NCI-H187 (cell line): ENCODE measurements at regions not wholly inside any gene's neighbourhood (a gene's known extent, or its start where the extent isn't known, plus 50 kb on each side); places are given as distances from the start of the nearest gene placed in this dataset.

Source experiments
- DNase-seq, 2 experiments: peaks; one replicate each; lab custom pipeline; 2025; lab: John Stamatoyannopoulos, UW

DNA sequence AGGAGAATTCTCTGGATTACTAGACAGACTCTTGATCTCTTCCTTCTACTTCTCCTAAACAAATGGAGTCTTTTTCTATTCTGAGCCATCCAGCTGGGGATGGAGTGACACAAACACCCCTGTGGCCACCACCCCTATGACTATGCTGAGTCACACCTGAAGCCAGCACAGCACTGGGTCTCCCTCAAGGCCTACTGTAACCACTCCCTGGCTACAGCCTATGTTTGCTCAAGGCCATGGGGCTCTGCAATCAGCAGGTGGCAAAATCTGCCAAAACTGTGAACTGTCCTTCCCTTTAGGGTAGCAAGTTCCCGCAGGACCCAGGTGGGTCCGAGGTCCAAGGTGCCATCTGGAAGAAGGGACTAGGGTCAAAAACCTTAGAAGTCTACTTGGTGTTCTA, 132.3 kb downstream of the TINAG start:
- DNase-seq = no peak

DNA sequence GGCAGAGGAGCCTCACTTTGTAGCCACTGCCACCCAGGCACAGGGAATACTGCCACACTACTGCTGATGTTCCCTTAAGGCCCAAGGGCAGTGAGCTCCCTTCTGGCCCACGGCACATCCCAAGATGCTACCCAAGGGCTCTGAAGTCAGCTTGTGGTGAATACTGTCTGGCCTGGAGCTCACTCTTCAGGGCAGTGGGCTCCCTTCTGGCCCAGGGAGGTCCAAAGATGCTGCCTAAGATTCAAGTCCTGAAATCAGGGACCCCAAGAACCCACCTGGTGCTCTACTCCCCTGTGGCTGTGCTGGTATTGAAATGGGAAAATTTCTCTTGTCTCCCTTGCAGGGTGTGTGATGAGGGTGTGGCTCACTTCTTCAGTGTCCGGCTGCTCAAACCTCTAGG, 132.8 kb downstream of the TINAG start:
- no peak for DNase-seq

DNA sequence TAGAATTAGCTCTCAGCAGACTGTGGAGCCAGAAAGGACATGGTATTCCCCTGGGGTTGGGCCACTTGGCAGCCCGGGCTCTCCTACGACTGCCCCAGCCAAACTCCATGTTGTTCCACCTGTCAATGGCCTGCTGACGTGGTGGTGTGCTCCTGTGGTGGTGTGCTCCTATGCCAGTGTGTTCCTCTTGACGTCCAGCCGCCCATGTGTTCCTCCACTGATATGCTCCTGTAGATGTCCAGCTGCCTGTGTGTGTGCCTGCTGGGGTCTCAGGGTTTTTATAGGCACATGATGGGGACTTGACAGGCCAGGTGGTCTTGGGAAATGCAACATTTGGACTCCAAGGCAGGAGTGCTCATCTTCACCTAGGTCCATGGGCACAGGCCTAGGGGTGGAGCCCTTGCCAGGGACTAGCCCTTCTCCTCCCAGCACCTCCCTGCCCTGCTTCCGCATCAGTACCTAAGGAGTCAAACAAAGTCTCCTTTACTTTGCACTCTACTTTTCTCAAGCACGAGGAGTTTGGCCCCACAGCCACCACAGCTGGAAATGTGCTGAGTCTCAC, 133.5 kb downstream of the TINAG start:
- DNase-seq = no peak

DNA sequence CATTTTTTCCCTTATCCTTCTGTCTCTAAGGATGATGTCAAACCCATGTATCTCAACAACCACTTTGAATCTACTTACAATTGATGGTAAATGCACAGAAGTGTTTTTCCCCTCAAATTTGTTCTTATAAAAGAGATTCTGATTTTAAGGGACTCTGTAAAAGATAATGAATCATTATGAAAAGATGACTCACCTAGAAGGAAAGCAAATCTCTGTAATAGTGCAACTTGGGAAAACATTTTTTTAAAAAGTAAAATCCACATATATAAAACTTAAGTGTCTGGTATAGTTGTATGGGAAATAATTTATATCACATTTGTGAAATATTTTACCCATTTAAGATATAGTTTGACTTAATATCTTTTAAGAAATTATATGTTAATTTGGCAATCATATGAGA, 137.0 kb downstream of the TINAG start:
- DNase-seq = no peak

DNA sequence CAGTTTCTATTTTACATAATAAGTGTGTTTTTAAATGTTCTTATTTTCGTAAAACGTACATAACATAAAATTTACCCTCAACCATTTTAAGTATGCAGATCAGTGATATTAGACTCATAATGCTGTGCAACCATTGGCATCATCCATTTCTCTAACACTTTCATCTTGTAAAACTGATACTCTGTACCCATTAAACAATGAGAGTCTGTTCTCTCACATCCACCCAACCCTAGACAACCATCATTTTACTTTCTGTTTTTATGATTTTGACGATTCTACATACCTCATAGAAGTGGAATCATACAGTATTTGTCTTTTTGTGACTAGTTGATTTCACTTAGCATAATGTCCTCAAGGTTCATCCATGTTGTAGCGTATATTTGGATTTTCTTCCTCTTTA, 140.4 kb downstream of the TINAG start:
- DNase-seq = no peak

DNA sequence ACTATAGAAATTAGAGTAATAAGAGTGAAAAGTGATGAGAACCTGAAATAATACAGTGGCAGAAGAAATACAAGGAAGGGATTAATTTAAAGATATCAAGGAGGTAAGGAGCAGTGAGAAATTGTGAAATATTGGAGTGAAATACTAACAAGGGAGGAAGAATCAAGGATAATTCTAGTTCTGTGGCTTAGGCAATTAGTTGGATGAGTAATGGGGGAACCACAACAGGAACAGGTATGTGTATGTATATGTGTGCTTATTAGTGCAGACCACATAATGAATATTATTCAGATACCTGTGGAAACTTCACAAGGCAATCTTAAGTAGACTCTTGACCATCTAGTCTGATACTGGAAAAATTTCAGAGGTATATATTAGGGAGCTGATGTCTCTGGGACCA, 143.3 kb downstream of the TINAG start:
- no peak for DNase-seq

DNA sequence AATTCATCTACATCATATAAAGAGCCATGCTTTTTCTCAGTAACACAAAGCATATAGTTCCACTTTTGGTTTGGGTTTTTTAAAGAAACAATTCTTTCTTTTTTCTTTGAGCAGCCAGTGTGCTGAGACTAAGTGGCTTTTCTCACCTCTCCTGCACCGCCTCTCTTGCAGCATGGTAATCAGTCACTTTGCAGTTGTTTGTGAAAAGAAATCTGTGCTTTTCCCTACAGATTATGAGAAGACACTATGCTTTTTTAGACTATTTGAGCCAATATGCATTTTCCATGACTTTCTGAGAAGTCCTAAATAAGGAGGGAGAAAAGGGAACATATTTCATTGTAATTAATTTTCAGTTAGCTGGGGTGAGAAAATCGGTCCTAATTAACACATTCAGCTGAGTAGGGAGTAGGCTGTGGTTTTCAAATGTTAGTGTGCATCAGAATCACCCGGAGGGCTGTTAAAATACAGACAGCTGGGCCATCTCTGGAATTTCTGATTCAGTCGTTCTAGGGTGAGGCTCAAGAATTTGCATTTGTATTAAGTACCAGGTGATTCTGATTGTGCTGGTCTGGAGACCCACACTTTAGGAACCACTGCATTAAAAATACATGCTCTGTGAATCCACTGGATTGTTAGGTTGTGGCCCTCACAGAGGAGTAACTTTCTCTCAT, 155.2 kb downstream of the TINAG start:
- DNase-seq = no peak

DNA sequence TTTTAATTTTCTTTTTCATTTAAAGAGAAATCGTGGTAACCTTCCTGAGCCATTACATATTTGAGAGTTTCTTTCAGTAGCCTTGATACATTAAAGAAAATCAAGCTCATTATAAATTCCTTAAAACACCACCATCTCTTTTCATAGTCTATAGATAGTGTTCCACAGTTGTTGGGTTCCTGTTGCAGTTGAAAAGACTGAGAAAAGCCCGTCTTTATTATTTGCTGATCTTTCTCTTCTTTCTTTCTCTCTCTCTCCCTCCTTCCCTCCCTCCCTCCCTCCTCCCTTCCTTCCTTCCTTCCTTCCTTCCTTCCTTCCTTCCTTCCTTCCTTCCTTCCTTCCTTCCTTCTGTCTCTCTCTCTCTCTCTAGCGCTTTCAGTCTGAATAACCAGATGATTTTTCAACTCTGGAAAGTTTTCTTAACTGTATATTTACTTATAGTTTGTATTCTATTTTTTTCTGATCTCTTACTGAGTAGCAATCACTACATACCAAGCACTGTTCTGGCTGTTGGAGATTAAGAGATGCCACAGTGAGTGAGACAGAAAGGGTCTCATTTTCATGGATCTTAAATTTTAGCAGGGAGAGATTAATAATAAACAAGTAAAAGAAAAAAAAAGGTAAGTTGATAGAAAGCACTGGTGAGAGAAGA, 157.5 kb downstream of the TINAG start:
- no peak for DNase-seq

DNA sequence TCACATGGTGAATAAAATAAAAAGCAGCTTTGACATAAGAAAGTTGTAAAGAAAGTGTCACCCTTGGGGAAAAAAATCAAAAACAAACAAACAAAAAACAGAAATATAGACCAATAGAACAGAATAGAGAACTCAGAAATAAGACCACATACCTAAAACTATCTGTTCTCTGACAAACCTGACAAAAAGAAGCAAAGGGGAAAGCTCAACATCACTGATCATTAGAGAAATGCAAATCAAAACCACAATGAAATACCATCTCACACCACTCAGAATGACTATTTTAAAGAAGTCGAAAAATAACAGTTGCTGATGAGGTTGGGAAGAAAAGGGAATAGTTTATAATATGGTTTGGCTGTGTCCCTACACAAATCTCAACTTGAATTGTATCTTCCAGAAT, 159.1 kb downstream of the TINAG start:
- no peak for DNase-seq

DNA sequence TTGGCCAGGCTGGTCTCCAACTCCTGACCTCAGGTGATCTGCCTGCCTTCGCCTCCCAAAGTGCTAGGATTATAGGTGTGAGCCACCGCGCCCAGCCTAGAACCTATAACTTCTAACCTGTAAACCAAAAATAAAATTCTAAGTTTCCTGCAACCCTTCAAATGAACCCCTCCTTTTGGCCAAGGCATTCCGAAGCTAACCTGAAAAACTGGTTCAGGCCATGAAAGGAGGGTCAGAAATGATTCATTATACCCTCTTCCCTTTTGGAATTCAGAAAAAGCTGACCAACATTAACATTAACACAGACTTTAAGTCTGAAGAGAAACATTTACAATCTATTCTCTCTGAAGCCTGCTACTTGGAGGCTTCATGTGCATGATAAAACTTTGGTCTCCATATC, 165.1 kb downstream of the TINAG start:
- no peak for DNase-seq

DNA sequence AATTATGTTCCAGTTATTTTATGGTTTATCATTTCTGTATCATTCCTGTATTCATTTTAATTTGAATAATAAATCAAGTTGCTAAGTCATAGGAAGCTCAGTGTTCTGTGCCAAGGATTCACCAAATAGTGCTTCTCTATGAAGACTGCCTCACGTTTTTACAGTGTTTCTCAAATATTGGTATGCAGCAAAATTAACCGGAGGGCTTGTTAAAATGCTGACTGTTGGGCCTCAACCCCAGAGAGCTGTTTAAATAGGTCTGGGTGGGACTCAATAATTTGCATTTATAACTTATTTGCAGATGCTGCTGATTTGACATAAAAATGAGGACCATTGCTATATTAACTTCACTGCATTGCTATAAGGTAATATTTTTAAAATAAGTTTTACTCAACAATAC, 166.7 kb downstream of the TINAG start:
- DNase-seq = no peak

DNA sequence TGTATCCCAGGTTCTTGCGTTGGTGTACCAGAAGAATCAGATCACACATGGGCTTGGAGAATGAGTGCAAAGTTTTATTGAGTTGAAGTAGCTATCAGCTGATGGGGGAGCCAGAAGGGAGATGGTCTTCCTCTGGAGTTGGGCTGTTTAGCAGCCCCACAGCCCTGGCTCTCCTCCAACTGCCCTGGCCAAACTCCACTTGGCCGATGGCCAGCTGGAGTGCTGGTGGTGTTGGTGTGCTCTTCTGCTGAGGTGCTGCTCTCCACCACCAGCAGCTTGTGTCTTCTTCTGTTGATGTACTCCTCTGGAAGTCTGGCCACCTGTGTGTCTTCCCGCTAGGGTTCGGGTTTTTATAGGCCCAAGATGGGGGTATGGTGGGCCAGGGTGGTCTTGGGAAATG, 172.8 kb downstream of the TINAG start:
- DNase-seq = no peak

DNA sequence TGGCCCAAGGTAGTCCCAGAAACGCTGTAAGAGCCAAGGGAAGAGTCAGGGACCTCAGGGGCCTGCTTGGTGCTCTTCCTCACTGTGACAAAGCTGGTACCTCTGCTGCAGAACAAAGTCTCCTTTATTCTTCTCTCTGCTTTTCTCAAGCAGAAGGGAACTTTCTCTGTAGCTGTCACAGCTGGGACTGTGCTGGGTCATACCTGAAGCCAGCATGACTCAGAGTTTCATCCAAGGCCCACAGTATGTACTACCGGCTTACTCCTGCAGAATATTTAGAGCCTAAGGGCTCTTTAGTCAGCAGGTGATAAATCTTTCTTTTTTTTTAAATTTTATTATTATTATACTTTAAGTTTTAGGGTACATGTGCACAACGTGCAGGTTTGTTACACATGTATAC, 183.2 kb downstream of the TINAG start:
- DNase-seq = no peak

DNA sequence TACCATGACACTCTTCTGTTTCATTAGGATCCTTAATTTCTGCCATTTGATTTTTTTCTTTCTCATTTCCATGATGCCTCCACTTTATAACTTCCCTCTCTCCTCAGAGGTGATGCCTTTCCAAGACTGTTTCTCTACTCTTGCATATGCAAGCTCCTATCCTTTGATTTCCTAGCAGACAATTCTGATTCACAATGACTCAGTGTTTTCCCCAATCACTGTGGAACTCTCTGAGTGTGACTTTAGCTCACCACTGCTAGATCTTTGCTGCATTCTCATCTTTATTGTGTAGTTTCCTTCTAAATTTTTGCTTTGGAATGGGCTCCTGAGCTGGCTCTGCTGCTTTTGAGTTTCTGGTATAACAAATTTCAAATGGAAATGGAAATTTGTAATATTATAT, 184.9 kb downstream of the TINAG start:
- no peak for DNase-seq

DNA sequence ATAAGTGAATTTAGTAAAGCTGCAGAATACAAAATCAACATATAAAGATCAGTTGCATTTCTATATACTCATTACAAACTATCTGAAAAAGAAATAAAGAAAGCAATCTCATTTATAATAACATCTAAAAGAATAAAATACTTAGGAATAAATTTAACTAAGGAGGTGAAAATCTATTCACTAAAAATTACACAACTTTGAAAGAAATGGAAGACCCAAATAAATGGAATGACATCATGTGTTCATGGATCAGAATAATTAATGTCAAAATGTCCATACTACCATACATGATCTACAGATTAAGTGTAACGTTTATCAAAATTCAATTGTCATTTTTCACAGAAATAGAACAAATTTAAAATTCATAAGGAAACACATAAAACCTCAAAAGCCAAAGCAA, 194.9 kb downstream of the TINAG start:
- no peak for DNase-seq

DNA sequence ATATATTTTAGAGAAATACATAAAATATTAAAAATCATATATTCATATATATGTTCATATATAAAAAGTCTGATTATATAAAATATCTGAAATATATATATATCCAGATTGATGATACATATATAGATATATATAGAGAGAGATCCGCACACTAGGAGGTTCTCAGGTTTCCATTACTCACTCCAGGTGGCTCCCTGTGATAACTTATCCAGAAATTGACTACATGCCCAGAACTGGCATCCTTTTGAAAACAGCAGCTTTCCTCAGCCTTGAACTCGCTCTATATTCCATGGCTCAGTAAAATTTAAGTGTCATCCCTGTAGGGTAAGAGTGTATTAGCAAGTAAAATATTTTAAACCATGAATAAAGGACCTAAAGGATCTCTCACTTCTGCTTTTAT, 206.8 kb downstream of the TINAG start:
- peak in 1 of 2 experiments; percentile 14 for DNase-seq

DNA sequence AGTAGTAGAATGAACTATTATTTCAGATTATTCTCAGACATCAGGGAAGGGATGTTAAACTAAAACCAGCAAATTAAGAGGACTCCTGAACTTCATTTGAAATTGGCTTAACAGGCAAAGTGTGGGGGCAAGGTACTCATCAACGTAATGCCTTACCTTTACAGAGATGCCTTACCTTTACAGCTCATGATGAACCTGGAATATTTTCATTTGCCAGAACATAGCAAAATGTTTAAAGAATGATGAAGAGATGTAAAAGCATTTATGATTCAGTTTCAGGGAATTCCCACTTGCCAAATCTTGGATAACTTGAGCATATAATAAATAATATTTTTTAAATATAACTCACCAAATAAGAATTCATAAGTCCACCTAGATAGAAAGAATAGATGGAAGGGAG, 207.5 kb downstream of the TINAG start:
- DNase-seq = no peak

DNA sequence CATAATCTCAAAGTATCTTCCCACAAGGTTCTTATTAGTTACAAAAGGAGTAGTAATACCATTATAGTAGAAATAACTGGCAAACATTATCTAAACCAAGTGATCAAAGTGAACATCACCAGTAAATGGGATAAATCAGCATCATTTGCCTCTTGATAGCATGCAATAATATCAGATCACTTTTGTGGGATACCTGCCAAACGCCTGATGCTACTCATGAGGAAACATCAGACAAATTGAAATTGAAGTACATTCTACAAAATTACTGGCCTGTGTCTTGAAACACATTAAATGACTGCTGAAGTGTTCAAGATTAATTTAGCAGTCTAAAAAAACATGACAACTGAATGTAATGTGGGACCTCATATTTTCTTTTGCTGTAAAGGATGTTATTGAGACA, 208.1 kb downstream of the TINAG start:
- no peak for DNase-seq

DNA sequence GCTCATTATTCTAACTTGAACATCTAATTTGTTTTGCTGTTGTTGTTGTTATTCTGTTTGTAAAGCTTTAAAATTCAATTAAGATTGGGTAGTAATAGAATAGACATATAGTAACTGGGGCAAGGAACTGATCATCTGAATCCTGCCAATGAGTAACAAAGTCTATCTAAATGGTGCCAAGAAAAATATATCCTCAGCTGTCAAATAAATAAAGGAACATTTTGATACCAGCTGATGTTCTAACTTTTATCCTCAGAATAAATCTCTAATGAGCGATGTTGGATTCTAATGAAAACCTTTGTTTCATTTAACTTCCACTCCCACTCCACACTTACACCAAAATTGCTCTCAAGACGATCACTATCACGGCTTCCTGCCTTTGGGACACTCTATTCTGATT, 210.9 kb downstream of the TINAG start:
- DNase-seq = no peak

DNA sequence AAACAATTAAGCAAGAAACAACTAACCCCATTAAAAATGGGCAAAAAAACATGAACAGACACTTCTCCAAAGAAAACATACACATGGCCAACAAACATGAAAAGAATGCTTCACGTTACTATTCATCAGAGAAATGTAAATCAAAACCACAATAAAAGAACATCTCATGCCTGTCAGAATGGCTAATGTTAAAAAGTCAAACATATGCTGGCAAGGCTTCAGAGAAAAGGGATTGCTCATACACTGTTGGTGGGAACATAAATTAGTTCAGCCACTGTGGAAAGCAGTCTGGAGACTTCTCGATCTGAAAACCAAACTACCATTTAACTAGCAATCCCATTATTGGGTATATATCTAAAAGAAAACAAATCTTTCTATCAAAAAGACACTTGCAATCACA, 217.5 kb downstream of the TINAG start:
- DNase-seq = no peak

DNA sequence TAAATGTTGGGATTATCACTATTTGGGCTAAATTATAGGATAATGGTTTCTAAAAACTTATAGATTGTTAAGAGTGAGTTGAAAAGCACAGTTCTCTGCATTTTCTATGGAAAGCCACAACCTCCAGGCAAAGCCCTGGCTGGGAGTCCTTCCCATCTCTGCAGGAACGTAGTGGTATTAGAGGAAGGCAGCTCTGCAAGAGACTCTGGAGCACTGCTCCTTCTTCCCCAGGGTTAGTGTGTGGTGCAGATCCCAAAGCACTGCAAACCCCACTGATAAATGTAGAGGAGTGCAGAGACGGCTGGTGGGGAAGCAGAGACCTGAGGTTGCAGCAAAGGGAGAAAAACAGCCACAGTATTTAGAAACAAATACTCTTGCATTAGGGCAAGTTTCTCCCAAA, 225.3 kb downstream of the TINAG start:
- DNase-seq = no peak

DNA sequence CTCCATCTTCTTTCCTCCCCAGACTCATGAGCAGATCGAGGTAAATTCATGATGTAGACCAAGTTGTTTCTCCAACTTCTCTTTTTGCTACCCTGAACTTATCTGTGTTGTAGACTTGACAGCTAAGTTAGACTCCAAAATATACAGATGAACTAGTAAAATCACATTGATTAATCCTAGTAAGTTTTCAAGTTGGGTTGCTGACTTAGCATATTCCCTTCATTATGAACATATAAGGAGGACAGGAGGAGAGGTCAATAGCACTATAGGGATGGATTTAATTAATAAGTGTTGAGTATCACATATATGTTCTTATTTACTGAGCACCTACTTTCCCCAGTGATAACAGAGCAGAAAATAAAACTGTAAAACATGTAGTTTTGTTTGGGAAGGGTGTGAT, 227.3 kb downstream of the TINAG start:
- no peak for DNase-seq

DNA sequence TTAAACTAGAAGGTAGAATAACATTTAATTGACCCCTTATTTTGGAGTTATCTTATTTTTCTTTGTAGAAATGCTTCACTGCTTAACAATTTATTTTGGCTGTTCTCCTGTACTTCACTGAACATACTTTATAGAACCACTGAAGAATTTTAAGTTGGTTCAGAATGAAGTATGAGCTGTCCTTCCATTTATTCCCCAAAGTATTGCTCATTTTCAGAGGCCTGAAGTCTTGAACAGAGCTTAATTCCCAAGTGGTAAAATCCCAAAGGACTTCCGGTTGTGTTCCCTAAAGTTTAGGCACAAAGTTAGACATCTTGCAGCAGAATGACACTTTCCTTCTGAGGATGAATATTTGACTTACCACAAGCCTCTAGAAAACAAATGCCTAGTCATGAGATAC, 233.3 kb downstream of the TINAG start:
- DNase-seq = no peak

DNA sequence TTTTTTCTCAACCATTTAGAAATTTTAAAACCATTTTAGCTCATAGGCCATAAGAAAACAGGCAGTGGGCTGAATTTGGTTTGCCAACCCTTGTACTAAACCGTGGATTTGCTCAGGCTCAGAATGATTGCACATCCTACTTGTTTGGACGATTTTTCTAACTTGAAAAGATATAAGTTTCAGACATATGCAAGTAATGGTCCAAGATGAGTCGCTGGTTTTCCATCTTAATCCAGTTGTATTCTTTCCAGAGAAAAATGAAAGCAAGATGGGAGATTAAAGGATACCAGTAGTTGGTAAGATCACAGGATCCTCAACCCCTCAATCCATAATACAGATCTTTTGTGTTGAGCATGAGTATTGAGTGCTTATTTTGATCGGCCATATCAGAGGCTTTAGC, 250.9 kb downstream of the TINAG start:
- no peak for DNase-seq
